ACC112 (cell line): ENCODE measurements at regions not wholly inside any gene's neighbourhood (a gene's known extent, or its start where the extent isn't known, plus 50 kb on each side); places are given as distances from the start of the nearest gene placed in this dataset.
"Not testable (repeated sequence)": the region's sequence is repeated elsewhere in the genome, so short reads cannot be mapped to it uniquely, and the experiment has no call there.

Experiments
- H2AFZ ChIP-seq: fragments of 200-600 bp; sonication (generic); one replicate; pipeline ENCODE4 v1.6.0; 2017; ENCODE audit warnings: antibody characterized with exemption, low read length; ENCODE audit not compliant: unreplicated experiment
- H3K27ac ChIP-seq: fragments of 200-600 bp; sonication (generic); 2 replicates; pipeline ENCODE4 v1.5.1; 2014; ENCODE audit warnings: low read depth, mild to moderate bottlenecking, antibody characterized with exemption, low read length, moderate library complexity
- H3K27me3 ChIP-seq: fragments of 200-600 bp; sonication (generic); 2 replicates; pipeline ENCODE4 v1.6.1; 2014; ENCODE audit warnings: mild to moderate bottlenecking, antibody characterized with exemption, low read length, moderate library complexity, mixed read lengths; ENCODE audit not compliant: insufficient read depth
- H3K36me3 ChIP-seq: fragments of 200-600 bp; sonication (generic); 2 replicates; pipeline ENCODE4 v1.6.1; 2016; ENCODE audit warnings: mild to moderate bottlenecking, antibody characterized with exemption, low read length, moderate library complexity, mixed read lengths; ENCODE audit not compliant: insufficient read depth
- H3K4me1 ChIP-seq: fragments of 200-600 bp; sonication (generic); one replicate; pipeline ENCODE4 v1.6.1; 2016; ENCODE audit warnings: low read length, mixed read lengths; ENCODE audit not compliant: insufficient read depth, unreplicated experiment, control insufficient read depth
- H3K4me3 ChIP-seq: fragments of 200-600 bp; sonication (generic); 2 replicates; pipeline ENCODE4 v1.5.1; 2014; ENCODE audit warnings: mild to moderate bottlenecking, low read depth, low read length
- H3K79me2 ChIP-seq: fragments of 200-600 bp; sonication (generic); one replicate; pipeline ENCODE4 v1.6.0; 2016; ENCODE audit warnings: low read length; ENCODE audit not compliant: control insufficient read depth, unreplicated experiment, insufficient read depth

- no peak overlapping the region for H2AFZ ChIP-seq
- no peaks in the 10 kb centered on the region for H3K36me3 ChIP-seq
- no peaks in the 10 kb centered on the region for H3K27me3 ChIP-seq
- H3K27ac ChIP-seq, result no peak overlapping the region
- no peak overlapping the region for H3K4me3 ChIP-seq
- no peaks in the 10 kb centered on the region for H3K4me1 ChIP-seq
- no peaks in the 10 kb centered on the region for H3K79me2 ChIP-seq
Observed at GRCh38 chr5:6078881-6079280, 299.5 kb downstream of the MED10 start.

GRCh38 chr5:6076341-6077239 is 301.8 kb downstream of the MED10 start:
- H3K4me3 ChIP-seq, result no peak overlapping the region
- no peaks in the 10 kb centered on the region for H3K27me3 ChIP-seq
- no peaks in the 10 kb centered on the region for H3K4me1 ChIP-seq
- no peak overlapping the region for H2AFZ ChIP-seq
- no peaks in the 10 kb centered on the region for H3K79me2 ChIP-seq
- H3K27ac ChIP-seq, result no peak overlapping the region
- no peaks in the 10 kb centered on the region for H3K36me3 ChIP-seq

- not testable (repeated sequence) for H3K4me1 ChIP-seq, H2AFZ ChIP-seq, H3K27me3 ChIP-seq, H3K27ac ChIP-seq, H3K79me2 ChIP-seq, H3K4me3 ChIP-seq, H3K36me3 ChIP-seq
Observed at GRCh38 chr5:6072488-6072887, 305.9 kb downstream of the MED10 start.

GRCh38 chr5:6069496-6070185 is 308.7 kb downstream of the MED10 start:
- no peaks in the 10 kb centered on the region for H3K36me3 ChIP-seq
- H3K4me1 ChIP-seq, result no peaks in the 10 kb centered on the region
- no peak overlapping the region for H2AFZ ChIP-seq
- H3K27me3 ChIP-seq, result no peaks in the 10 kb centered on the region
- no peaks in the 10 kb centered on the region for H3K79me2 ChIP-seq
- no peak overlapping the region for H3K27ac ChIP-seq
- H3K4me3 ChIP-seq, result no peak overlapping the region

- no peak overlapping the region for H3K27ac ChIP-seq
- H2AFZ ChIP-seq, result no peak overlapping the region
- no peaks in the 10 kb centered on the region for H3K79me2 ChIP-seq
- no peaks in the 10 kb centered on the region for H3K36me3 ChIP-seq
- H3K27me3 ChIP-seq, result no peaks in the 10 kb centered on the region
- no peaks in the 10 kb centered on the region for H3K4me1 ChIP-seq
- no peak overlapping the region for H3K4me3 ChIP-seq
Observed at GRCh38 chr5:6066016-6066415, 312.3 kb downstream of the MED10 start.

GRCh38 chr5:6059137-6059800 is 319.1 kb downstream of the MED10 start:
- no peaks in the 10 kb centered on the region for H3K4me1 ChIP-seq
- no peak overlapping the region for H3K4me3 ChIP-seq
- H3K27ac ChIP-seq, result no peak overlapping the region
- no peak overlapping the region for H2AFZ ChIP-seq
- no peaks in the 10 kb centered on the region for H3K36me3 ChIP-seq
- H3K27me3 ChIP-seq, result no peaks in the 10 kb centered on the region
- no peaks in the 10 kb centered on the region for H3K79me2 ChIP-seq

GRCh38 chr5:6058055-6058715 is 320.2 kb downstream of the MED10 start:
- Histone ChIP-seq H3K27me3 (no peaks in the 10 kb centered on the region), H2AFZ (no peak overlapping the region), H3K27ac (no peak overlapping the region), H3K4me1 (no peaks in the 10 kb centered on the region), H3K4me3 (no peak overlapping the region), H3K36me3 (no peaks in the 10 kb centered on the region), H3K79me2 (no peaks in the 10 kb centered on the region)

GRCh38 chr5:6056280-6056679 is 322.1 kb downstream of the MED10 start:
- Histone ChIP-seq H3K4me1 (no peaks in the 10 kb centered on the region), H3K4me3 (no peak overlapping the region), H3K27ac (no peak overlapping the region), H3K36me3 (no peaks in the 10 kb centered on the region), H3K79me2 (no peaks in the 10 kb centered on the region), H2AFZ (no peak overlapping the region), H3K27me3 (no peaks in the 10 kb centered on the region)

GRCh38 chr5:6049662-6050061 is 328.7 kb downstream of the MED10 start:
- Histone ChIP-seq H3K4me1 (no peaks in the 10 kb centered on the region), H3K27me3 (no peaks in the 10 kb centered on the region), H3K36me3 (no peaks in the 10 kb centered on the region), H2AFZ (no peak overlapping the region), H3K4me3 (no peak overlapping the region), H3K27ac (no peak overlapping the region), H3K79me2 (no peaks in the 10 kb centered on the region)

GRCh38 chr5:6048746-6049145 is 329.6 kb downstream of the MED10 start:
- H2AFZ ChIP-seq, result no peak overlapping the region
- no peak overlapping the region for H3K4me3 ChIP-seq
- no peaks in the 10 kb centered on the region for H3K27me3 ChIP-seq
- H3K4me1 ChIP-seq, result no peaks in the 10 kb centered on the region
- H3K27ac ChIP-seq, result no peak overlapping the region
- H3K36me3 ChIP-seq, result no peaks in the 10 kb centered on the region
- H3K79me2 ChIP-seq, result no peaks in the 10 kb centered on the region
